ENCODE measurements at regions not wholly inside any gene's neighbourhood (a gene's known extent, or its start where the extent isn't known, plus 50 kb on each side); places are given as distances from the start of the nearest gene placed in this dataset.

DNA sequence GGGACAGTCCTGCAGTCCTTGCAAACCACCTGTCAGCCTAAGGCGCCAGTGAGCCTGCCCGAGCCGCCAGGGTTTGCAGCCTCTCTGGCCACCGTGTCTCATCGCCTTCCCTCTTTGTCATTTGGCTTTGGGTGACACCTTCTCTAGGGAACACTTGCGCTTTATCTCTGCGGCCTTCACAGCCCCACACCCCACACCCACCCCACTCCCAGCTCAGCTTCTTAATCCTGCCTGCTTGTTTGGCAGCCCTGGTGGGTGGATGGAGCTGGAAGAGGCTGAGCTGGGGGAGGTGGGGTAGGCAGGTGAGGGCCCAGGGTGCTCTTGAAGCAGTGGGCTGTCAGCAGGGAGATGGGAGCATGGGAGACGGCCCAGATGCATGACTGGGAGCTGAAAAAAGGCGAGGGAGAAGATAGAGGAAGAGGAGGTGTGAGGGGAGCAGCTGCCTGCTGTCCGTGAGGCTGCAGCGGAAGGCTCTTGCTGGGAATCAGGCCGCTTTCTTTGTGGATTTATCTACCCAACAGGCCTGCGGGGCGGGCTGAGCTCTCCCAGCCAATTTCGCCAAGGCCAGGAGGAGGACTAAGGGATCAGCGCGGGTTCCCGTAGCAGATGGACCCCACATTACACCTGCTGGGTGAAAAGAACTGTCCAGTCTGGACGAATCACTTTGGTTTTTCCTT lies 97.5 kb upstream of the STOX2 start:
- TF ChIP-seq, protein P1, sequence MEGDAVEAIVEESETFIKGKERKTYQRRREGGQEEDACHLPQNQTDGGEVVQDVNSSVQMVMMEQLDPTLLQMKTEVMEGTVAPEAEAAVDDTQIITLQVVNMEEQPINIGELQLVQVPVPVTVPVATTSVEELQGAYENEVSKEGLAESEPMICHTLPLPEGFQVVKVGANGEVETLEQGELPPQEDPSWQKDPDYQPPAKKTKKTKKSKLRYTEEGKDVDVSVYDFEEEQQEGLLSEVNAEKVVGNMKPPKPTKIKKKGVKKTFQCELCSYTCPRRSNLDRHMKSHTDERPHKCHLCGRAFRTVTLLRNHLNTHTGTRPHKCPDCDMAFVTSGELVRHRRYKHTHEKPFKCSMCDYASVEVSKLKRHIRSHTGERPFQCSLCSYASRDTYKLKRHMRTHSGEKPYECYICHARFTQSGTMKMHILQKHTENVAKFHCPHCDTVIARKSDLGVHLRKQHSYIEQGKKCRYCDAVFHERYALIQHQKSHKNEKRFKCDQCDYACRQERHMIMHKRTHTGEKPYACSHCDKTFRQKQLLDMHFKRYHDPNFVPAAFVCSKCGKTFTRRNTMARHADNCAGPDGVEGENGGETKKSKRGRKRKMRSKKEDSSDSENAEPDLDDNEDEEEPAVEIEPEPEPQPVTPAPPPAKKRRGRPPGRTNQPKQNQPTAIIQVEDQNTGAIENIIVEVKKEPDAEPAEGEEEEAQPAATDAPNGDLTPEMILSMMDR (IDR thresholded peaks at IDR 0.05): no peak
- TF ChIP-seq POLR2A (IDR thresholded peaks at IDR 0.05) (no peak), EP300 (IDR thresholded peaks at IDR 0.05) (no peak), POLR2AphosphoS5 (IDR thresholded peaks at IDR 0.05) (no peak)
